Gastrocnemius medialis (tissue), 4 donors: ENCODE measurements at regions not wholly inside any gene's neighbourhood (a gene's known extent, or its start where the extent isn't known, plus 50 kb on each side); places are given as distances from the start of the nearest gene placed in this dataset.

ENCODE experiments used
- ATAC-seq, 2 donors: fragments of 150-250 bp; one replicate each; pipeline ENCODE4 v1.9.1; 2016
- DNase-seq, 2 donors: peaks; one replicate each; pipeline ENCODE4 v3.0.0-alpha.2; 2019
- H3K27ac ChIP-seq, 4 donors: fragments of 200-600 bp; sonication (generic); 1 replicate in 1 of 4; 2 replicates in 3 of 4; pipeline ENCODE4 v1.5.1; 2016 to 2018; ENCODE audit warnings: mild to moderate bottlenecking in 2 of 4, moderate library complexity in 1 of 4
- H3K27me3 ChIP-seq, 3 donors: fragments of 200-600 bp; sonication (generic) in 2 of 3; 1 replicate in 1 of 3; 2 replicates in 2 of 3; pipeline versions ENCODE4 v1.5.1 to v1.6.0; 2016 to 2019; ENCODE audit warnings: mild to moderate bottlenecking in 1 of 3, moderate library complexity in 1 of 3
- H3K36me3 ChIP-seq, 2 donors: fragments of 200-600 bp; sonication (generic) in 1 of 2; one replicate each; pipeline ENCODE4 v1.5.1; 2017 to 2018
- H3K4me1 ChIP-seq, 2 donors: fragments of 200-600 bp; sonication (generic) in 1 of 2; one replicate each; pipeline ENCODE4 v1.5.1; 2016 to 2017; ENCODE audit warnings: mild to moderate bottlenecking in 2 of 2
- H3K4me3 ChIP-seq, 4 donors: fragments of 200-600 bp; sonication (generic) in 3 of 4; 1 replicate in 1 of 4; 2 replicates in 3 of 4; pipeline ENCODE4 v1.5.1; 2016 to 2019; ENCODE audit warnings: mild to moderate bottlenecking in 2 of 4
- H3K9me3 ChIP-seq, 3 donors: fragments of 200-600 bp; sonication (generic) in 2 of 3; 1 replicate in 1 of 3; 2 replicates in 2 of 3; pipeline ENCODE4 v1.5.1; 2016 to 2019
- POLR2A ChIP-seq, 2 donors: fragments of 450-650 bp; IDR thresholded peaks; one replicate each; pipeline ENCODE4 v1.6.1; 2017; ENCODE audit warnings: antibody characterized with exemption in 2 of 2, mild to moderate bottlenecking in 2 of 2, moderate library complexity in 2 of 2
- in situ Hi-C, 4 donors: fragments of 200-750 bp; cut with MboI; loops; one replicate each; pipeline versions ENCODE4 v1.15.0 to v1.8.0; 2017; ENCODE audit warnings: low sequenced_read_pairs in 4 of 4
- intact Hi-C: fragments of 100-400 bp; cut with DNase I; formaldehyde crosslinking; loops from one replicate; pipeline ENCODE4 v1.15.1; 2023; ENCODE audit warnings: low total_unique reads
- TF ChIP-seq, protein P1 (sequence below), 5 experiments: fragments of 450-650 bp in 3 of 5; fragments of 200-600 bp in 2 of 5; sonication (generic) in 2 of 5; IDR thresholded peaks in 4 of 5; conservative IDR thresholded peaks in 1 of 5; 1 replicate in 4 of 5; 2 replicates in 1 of 5; pipeline ENCODE4 v1.5.1; 2016 to 2019; ENCODE audit warnings: antibody characterized with exemption in 5 of 5, mild to moderate bottlenecking in 3 of 5, moderate library complexity in 3 of 5

- in situ Hi-C loops (no loop called here), intact Hi-C loops (no loop called here)
- no peak for DNase-seq
- no peak for TF ChIP-seq POLR2A (IDR thresholded peaks at IDR 0.05)
- TF ChIP-seq, protein P1, sequence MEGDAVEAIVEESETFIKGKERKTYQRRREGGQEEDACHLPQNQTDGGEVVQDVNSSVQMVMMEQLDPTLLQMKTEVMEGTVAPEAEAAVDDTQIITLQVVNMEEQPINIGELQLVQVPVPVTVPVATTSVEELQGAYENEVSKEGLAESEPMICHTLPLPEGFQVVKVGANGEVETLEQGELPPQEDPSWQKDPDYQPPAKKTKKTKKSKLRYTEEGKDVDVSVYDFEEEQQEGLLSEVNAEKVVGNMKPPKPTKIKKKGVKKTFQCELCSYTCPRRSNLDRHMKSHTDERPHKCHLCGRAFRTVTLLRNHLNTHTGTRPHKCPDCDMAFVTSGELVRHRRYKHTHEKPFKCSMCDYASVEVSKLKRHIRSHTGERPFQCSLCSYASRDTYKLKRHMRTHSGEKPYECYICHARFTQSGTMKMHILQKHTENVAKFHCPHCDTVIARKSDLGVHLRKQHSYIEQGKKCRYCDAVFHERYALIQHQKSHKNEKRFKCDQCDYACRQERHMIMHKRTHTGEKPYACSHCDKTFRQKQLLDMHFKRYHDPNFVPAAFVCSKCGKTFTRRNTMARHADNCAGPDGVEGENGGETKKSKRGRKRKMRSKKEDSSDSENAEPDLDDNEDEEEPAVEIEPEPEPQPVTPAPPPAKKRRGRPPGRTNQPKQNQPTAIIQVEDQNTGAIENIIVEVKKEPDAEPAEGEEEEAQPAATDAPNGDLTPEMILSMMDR (IDR thresholded peaks at IDR 0.05 in 4 of 5, conservative IDR thresholded peaks at IDR 0.05 in 1 of 5), result no peak
- Histone ChIP-seq H3K4me1 (no peaks in the 10 kb centered on the region), H3K4me3 (no peak overlapping the region), H3K27ac (no peak overlapping the region), H3K36me3 (no peaks in the 10 kb centered on the region), H3K9me3 (no peaks in the 10 kb centered on the region), H3K27me3 (peaks cover 0 to 23% (median 15%) of the 10 kb centered on the region in 3 donors)
- no peak for ATAC-seq
These were observed 341.4 kb downstream of the FOXL1 start for GRCh38 chr16:86919578-86920305.

DNA sequence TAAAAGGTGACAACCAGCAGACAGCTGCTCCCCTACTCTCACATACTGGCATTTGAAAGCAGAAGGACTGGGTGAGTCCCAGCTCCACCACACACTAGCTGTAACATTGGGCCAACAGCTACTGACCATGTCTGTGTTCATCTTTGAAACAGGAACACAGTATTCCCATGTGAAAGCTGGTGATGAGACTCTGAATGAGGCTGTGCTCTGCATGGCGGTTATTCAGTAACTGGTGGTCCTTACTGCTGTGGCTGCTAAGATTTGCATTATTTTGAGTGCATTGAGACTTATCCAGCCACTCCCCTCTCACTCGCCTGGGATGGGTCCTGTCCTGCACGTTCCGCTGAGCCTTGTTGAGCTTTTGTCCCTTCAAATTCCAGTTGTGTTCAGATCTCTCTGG is 342.9 kb downstream of the FOXL1 start:
- no peaks in the 10 kb centered on the region for H3K36me3 ChIP-seq
- in situ Hi-C loops (no loop called here), intact Hi-C loops (no loop called here)
- H3K4me1 ChIP-seq, result no peaks in the 10 kb centered on the region
- no peak overlapping the region for H3K27ac ChIP-seq
- H3K4me3 ChIP-seq, result no peak overlapping the region
- TF ChIP-seq POLR2A (IDR thresholded peaks at IDR 0.05), result no peak
- no peak for ATAC-seq
- H3K27me3 ChIP-seq, result peaks cover under 1 to 24% (median 10%) of the 10 kb centered on the region in 3 donors
- H3K9me3 ChIP-seq, result no peaks in the 10 kb centered on the region
- no peak for DNase-seq

DNA sequence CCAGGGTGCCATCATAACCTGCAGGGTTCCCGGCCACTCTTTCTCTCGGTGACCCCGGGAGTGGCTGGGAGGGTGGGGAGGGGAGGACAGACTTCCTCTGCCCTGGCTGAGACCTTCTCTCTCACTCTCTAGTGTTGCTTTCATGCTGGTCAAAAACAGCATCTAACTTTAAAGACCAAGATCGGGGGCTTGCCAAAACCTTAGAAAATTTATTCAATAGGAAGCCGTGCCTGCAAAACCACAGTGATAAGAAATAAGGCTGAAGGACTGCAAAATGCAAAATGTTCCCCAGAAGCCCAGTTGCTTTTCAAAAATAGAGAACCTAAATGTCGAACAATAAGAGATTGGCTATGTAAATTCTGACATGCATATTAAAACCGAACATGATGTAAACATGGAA is 344.0 kb downstream of the FOXL1 start:
- no peaks in the 10 kb centered on the region for H3K4me1 ChIP-seq
- peaks cover 9 to 34% (median 16%) of the 10 kb centered on the region in 3 donors for H3K27me3 ChIP-seq
- TF ChIP-seq, protein P1 (IDR thresholded peaks at IDR 0.05 in 4 of 5, conservative IDR thresholded peaks at IDR 0.05 in 1 of 5), result no peak
- no peak for TF ChIP-seq POLR2A (IDR thresholded peaks at IDR 0.05)
- intact Hi-C loops, result no loop called here
- in situ Hi-C loops, result no loop called here
- H3K4me3 ChIP-seq, result no peak overlapping the region
- ATAC-seq, result no peak
- H3K9me3 ChIP-seq, result no peaks in the 10 kb centered on the region
- no peak overlapping the region for H3K27ac ChIP-seq
- no peaks in the 10 kb centered on the region for H3K36me3 ChIP-seq
- DNase-seq, result no peak

- Histone ChIP-seq H3K27ac (no peak overlapping the region), H3K4me1 (no peaks in the 10 kb centered on the region), H3K4me3 (no peak overlapping the region), H3K36me3 (no peaks in the 10 kb centered on the region), H3K9me3 (no peaks in the 10 kb centered on the region), H3K27me3 (peaks cover 22 to 47% (median 28%) of the 10 kb centered on the region in 3 donors)
- in situ Hi-C loops, result no loop called here
- no peak for TF ChIP-seq POLR2A (IDR thresholded peaks at IDR 0.05)
- TF ChIP-seq, protein P1 (IDR thresholded peaks at IDR 0.05 in 4 of 5, conservative IDR thresholded peaks at IDR 0.05 in 1 of 5), result no peak
- ATAC-seq (no peak), DNase-seq (no peak)
- intact Hi-C loops, result no loop called here
These were observed 345.3 kb downstream of the FOXL1 start for GRCh38 chr16:86923656-86924055.

- Histone ChIP-seq H3K27ac (no peak overlapping the region), H3K36me3 (no peaks in the 10 kb centered on the region), H3K4me1 (peaks cover 0 to 7% of the 10 kb centered on the region in 2 donors), H3K27me3 (peaks cover 31 to 52% (median 32%) of the 10 kb centered on the region in 3 donors), H3K4me3 (no peak overlapping the region), H3K9me3 (no peaks in the 10 kb centered on the region)
- intact Hi-C loops (no loop called here), in situ Hi-C loops (no loop called here)
- TF ChIP-seq, protein P1 (IDR thresholded peaks at IDR 0.05 in 4 of 5, conservative IDR thresholded peaks at IDR 0.05 in 1 of 5), result no peak
- no peak for TF ChIP-seq POLR2A (IDR thresholded peaks at IDR 0.05)
- ATAC-seq, result no peak
- no peak for DNase-seq
These were observed 346.2 kb downstream of the FOXL1 start for GRCh38 chr16:86924537-86924936.
